Stimulated activated naive CD8-positive, alpha-beta T cell treated with anti-CD3 and anti-CD28 coated beads, Interleukin-15, amount 100 ng/mL, for 72 hours (primary cell): ENCODE measurements at regions not wholly inside any gene's neighbourhood (a gene's known extent, or its start where the extent isn't known, plus 50 kb on each side); places are given as distances from the start of the nearest gene placed in this dataset.
A peak's percentile ranks its signal among the peaks of the same experiment; 100 is the strongest.
"Not testable (repeated sequence)": the region's sequence is repeated elsewhere in the genome, so short reads cannot be mapped to it uniquely, and the experiment has no call there.

Source experiments
- ATAC-seq: fragments of 150-1000 bp; cut with Tn5 transposase; 2 replicates; pipeline ENCODE4 v1.10.0; 2021; ENCODE audit warnings: mild to moderate bottlenecking, moderate library complexity
- DNase-seq, 2 donors: peaks; one replicate each; pipeline ENCODE4 v3.0.0; 2021 to 2022
- H3K27ac Mint-ChIP-seq, 2 donors: one replicate each; pipeline ENCODE4 v1.8.0; 2022; ENCODE audit warnings: mild to moderate bottlenecking in 2 of 2, mixed read lengths in 2 of 2, moderate library complexity in 2 of 2
- H3K27me3 Mint-ChIP-seq: one replicate; pipeline ENCODE4 v1.8.0; 2022; ENCODE audit warnings: mixed read lengths
- H3K4me1 Mint-ChIP-seq: one replicate; pipeline ENCODE4 v1.8.0; 2022; ENCODE audit warnings: mild to moderate bottlenecking, mixed read lengths
- H3K4me3 Mint-ChIP-seq, 2 donors: one replicate each; pipeline ENCODE4 v1.8.0; 2022; ENCODE audit warnings: mild to moderate bottlenecking in 2 of 2, mixed read lengths in 2 of 2, moderate library complexity in 1 of 2
- H3K9me3 Mint-ChIP-seq, 2 donors: one replicate each; pipeline ENCODE4 v1.8.0; 2022; ENCODE audit warnings: mixed read lengths in 2 of 2

GRCh38 chr15:91655563-91656290 is 197.8 kb upstream of the SLCO3A1 start:
- ATAC-seq (peak; percentile 60), DNase-seq (peak in 1 of 2 donors; percentile 14)
- not testable (repeated sequence) for H3K9me3 Mint-ChIP-seq, H3K4me3 Mint-ChIP-seq, H3K27ac Mint-ChIP-seq
- Mint-ChIP-seq H3K27me3 (peaks cover 51% of the 10 kb centered on the region), H3K4me1 (peaks cover 10% of the 10 kb centered on the region)

- no peak overlapping the region for H3K27ac Mint-ChIP-seq
- peaks cover 31% of the 10 kb centered on the region for H3K27me3 Mint-ChIP-seq
- H3K4me1 Mint-ChIP-seq, result peaks cover 7% of the 10 kb centered on the region
- peaks cover 3 to 5% of the 10 kb centered on the region in 2 donors for H3K9me3 Mint-ChIP-seq
- ATAC-seq, result no peak
- no peak for DNase-seq
- no peak overlapping the region for H3K4me3 Mint-ChIP-seq
Observed at GRCh38 chr15:91660174-91660649, 193.3 kb upstream of the SLCO3A1 start.

GRCh38 chr15:91664224-91664836 is 189.2 kb upstream of the SLCO3A1 start:
- no peak overlapping the region for H3K27ac Mint-ChIP-seq
- ATAC-seq (no peak), DNase-seq (no peak)
- H3K27me3 Mint-ChIP-seq, result peaks cover 2% of the 10 kb centered on the region
- no peak overlapping the region for H3K4me3 Mint-ChIP-seq
- no peaks in the 10 kb centered on the region for H3K4me1 Mint-ChIP-seq
- H3K9me3 Mint-ChIP-seq, result no peaks in the 10 kb centered on the region

GRCh38 chr15:91665212-91665611 is 188.3 kb upstream of the SLCO3A1 start:
- Mint-ChIP-seq H3K27ac (no peak overlapping the region), H3K4me3 (no peak overlapping the region), H3K27me3 (no peaks in the 10 kb centered on the region), H3K4me1 (no peaks in the 10 kb centered on the region), H3K9me3 (no peaks in the 10 kb centered on the region)
- ATAC-seq (no peak), DNase-seq (no peak)

GRCh38 chr15:91668370-91668769 is 185.1 kb upstream of the SLCO3A1 start:
- H3K9me3 Mint-ChIP-seq, result peaks cover 0 to 11% of the 10 kb centered on the region in 2 donors
- no peak overlapping the region for H3K27ac Mint-ChIP-seq
- no peak overlapping the region for H3K4me3 Mint-ChIP-seq
- DNase-seq (no peak), ATAC-seq (no peak)
- no peaks in the 10 kb centered on the region for H3K27me3 Mint-ChIP-seq
- H3K4me1 Mint-ChIP-seq, result no peaks in the 10 kb centered on the region

GRCh38 chr15:91670108-91670507 is 183.4 kb upstream of the SLCO3A1 start:
- no peaks in the 10 kb centered on the region for H3K27me3 Mint-ChIP-seq
- no peak overlapping the region for H3K27ac Mint-ChIP-seq
- no peaks in the 10 kb centered on the region for H3K4me1 Mint-ChIP-seq
- no peak for ATAC-seq
- no peak overlapping the region for H3K4me3 Mint-ChIP-seq
- H3K9me3 Mint-ChIP-seq, result peaks cover 11 to 25% of the 10 kb centered on the region in 2 donors
- no peak for DNase-seq

- Mint-ChIP-seq H3K9me3 (peaks cover 11 to 18% of the 10 kb centered on the region in 2 donors), H3K4me1 (no peaks in the 10 kb centered on the region), H3K4me3 (no peak overlapping the region), H3K27ac (no peak overlapping the region), H3K27me3 (peaks cover 20% of the 10 kb centered on the region)
- DNase-seq, result no peak
- no peak for ATAC-seq
Observed at GRCh38 chr15:91678003-91678402, 175.5 kb upstream of the SLCO3A1 start.

- ATAC-seq, result no peak
- peaks cover 6 to 8% of the 10 kb centered on the region in 2 donors for H3K9me3 Mint-ChIP-seq
- H3K4me3 Mint-ChIP-seq, result no peak overlapping the region
- H3K27ac Mint-ChIP-seq, result no peak overlapping the region
- H3K27me3 Mint-ChIP-seq, result peaks cover 28% of the 10 kb centered on the region
- no peak for DNase-seq
- H3K4me1 Mint-ChIP-seq, result no peaks in the 10 kb centered on the region
Observed at GRCh38 chr15:91679447-91679846, 174.1 kb upstream of the SLCO3A1 start.

- DNase-seq (no peak), ATAC-seq (no peak)
- Mint-ChIP-seq H3K27ac (no peak overlapping the region), H3K9me3 (no peaks in the 10 kb centered on the region), H3K27me3 (peaks cover 37% of the 10 kb centered on the region), H3K4me1 (no peaks in the 10 kb centered on the region), H3K4me3 (no peak overlapping the region)
Observed at GRCh38 chr15:91685436-91685835, 168.1 kb upstream of the SLCO3A1 start.

GRCh38 chr15:91688811-91689210 is 164.7 kb upstream of the SLCO3A1 start:
- no peaks in the 10 kb centered on the region for H3K9me3 Mint-ChIP-seq
- no peak overlapping the region for H3K4me3 Mint-ChIP-seq
- H3K27ac Mint-ChIP-seq, result no peak overlapping the region
- H3K27me3 Mint-ChIP-seq, result peaks cover 15% of the 10 kb centered on the region
- no peak for ATAC-seq
- H3K4me1 Mint-ChIP-seq, result no peaks in the 10 kb centered on the region
- DNase-seq, result no peak

- DNase-seq (no peak), ATAC-seq (no peak)
- no peak overlapping the region for H3K4me3 Mint-ChIP-seq
- no peak overlapping the region for H3K27ac Mint-ChIP-seq
- no peaks in the 10 kb centered on the region for H3K4me1 Mint-ChIP-seq
- peaks cover 9% of the 10 kb centered on the region for H3K27me3 Mint-ChIP-seq
- H3K9me3 Mint-ChIP-seq, result no peaks in the 10 kb centered on the region
Observed at GRCh38 chr15:91689377-91689776, 164.1 kb upstream of the SLCO3A1 start.

- Mint-ChIP-seq H3K27me3 (no peaks in the 10 kb centered on the region), H3K9me3 (no peaks in the 10 kb centered on the region), H3K4me3 (no peak overlapping the region), H3K27ac (peak overlapping the region in 1 of 2 donors; percentile 10), H3K4me1 (no peaks in the 10 kb centered on the region)
- ATAC-seq, result no peak
- DNase-seq, result no peak
Observed at GRCh38 chr15:91692596-91692995, 160.9 kb upstream of the SLCO3A1 start.

GRCh38 chr15:91694131-91694830 is 159.2 kb upstream of the SLCO3A1 start:
- no peak for DNase-seq
- Mint-ChIP-seq H3K27ac (no peak overlapping the region), H3K4me1 (no peaks in the 10 kb centered on the region), H3K4me3 (no peak overlapping the region), H3K27me3 (no peaks in the 10 kb centered on the region), H3K9me3 (no peaks in the 10 kb centered on the region)
- ATAC-seq, result no peak

GRCh38 chr15:91694831-91695210 is 158.7 kb upstream of the SLCO3A1 start:
- Mint-ChIP-seq H3K27me3 (no peaks in the 10 kb centered on the region), H3K9me3 (no peaks in the 10 kb centered on the region), H3K4me1 (no peaks in the 10 kb centered on the region), H3K27ac (no peak overlapping the region), H3K4me3 (no peak overlapping the region)
- no peak for ATAC-seq
- no peak for DNase-seq

- Mint-ChIP-seq H3K4me1 (no peaks in the 10 kb centered on the region), H3K27ac (no peak overlapping the region), H3K27me3 (no peaks in the 10 kb centered on the region), H3K4me3 (no peak overlapping the region), H3K9me3 (no peaks in the 10 kb centered on the region)
- DNase-seq (no peak), ATAC-seq (no peak)
Observed at GRCh38 chr15:91695799-91696198, 157.7 kb upstream of the SLCO3A1 start.

- Mint-ChIP-seq H3K27me3 (no peaks in the 10 kb centered on the region), H3K4me3 (no peak overlapping the region), H3K9me3 (no peaks in the 10 kb centered on the region), H3K27ac (peak overlapping the region in 1 of 2 donors; percentile 55), H3K4me1 (no peaks in the 10 kb centered on the region)
- DNase-seq, result no peak
- no peak for ATAC-seq
Observed at GRCh38 chr15:91696981-91697380, 156.5 kb upstream of the SLCO3A1 start.
